GM19043 (cell line): ENCODE measurements at regions not wholly inside any gene's neighbourhood (a gene's known extent, or its start where the extent isn't known, plus 50 kb on each side); places are given as distances from the start of the nearest gene placed in this dataset.

Experiments used
- ATAC-seq: cut with Tn5 transposase; IDR thresholded peaks from one replicate; pipeline ENCODE4 v1.9.1; 2021; ENCODE audit warnings: low read depth; ENCODE audit not compliant: unreplicated experiment

GRCh38 chr6:168983925-168984324, 269.7 kb downstream of the THBS2 start:
- no peak for ATAC-seq

- ATAC-seq, result no peak
Observed at GRCh38 chr6:168981187-168981586, 272.5 kb downstream of the THBS2 start.

GRCh38 chr6:168979254-168979653, 274.4 kb downstream of the THBS2 start:
- ATAC-seq, result no peak

- ATAC-seq, result no peak
Observed at GRCh38 chr6:168972128-168972527, 281.5 kb downstream of the THBS2 start.

GRCh38 chr6:168971549-168971948, 282.1 kb downstream of the THBS2 start:
- no peak for ATAC-seq

GRCh38 chr6:168968801-168969200, 284.8 kb downstream of the THBS2 start:
- ATAC-seq, result no peak

GRCh38 chr6:168968228-168968627, 285.4 kb downstream of the THBS2 start:
- no peak for ATAC-seq

GRCh38 chr6:168967281-168967925, 286.2 kb downstream of the THBS2 start:
- no peak for ATAC-seq

GRCh38 chr6:168964138-168964835, 289.4 kb downstream of the THBS2 start:
- no peak for ATAC-seq

- no peak for ATAC-seq
Observed at GRCh38 chr6:168962886-168963285, 290.8 kb downstream of the THBS2 start.

GRCh38 chr6:168961264-168961656, 292.4 kb downstream of the THBS2 start:
- ATAC-seq, result no peak

- no peak for ATAC-seq
Observed at GRCh38 chr6:168960551-168961263, 292.9 kb downstream of the THBS2 start.

GRCh38 chr6:168959696-168960095, 293.9 kb downstream of the THBS2 start:
- ATAC-seq, result no peak

- ATAC-seq, result no peak
Observed at GRCh38 chr6:168956884-168957730, 296.5 kb downstream of the THBS2 start.

- no peak for ATAC-seq
Observed at GRCh38 chr6:168956141-168956838, 297.4 kb downstream of the THBS2 start.

GRCh38 chr6:168953461-168953860, 300.2 kb downstream of the THBS2 start:
- ATAC-seq, result no peak

- no peak for ATAC-seq
Observed at GRCh38 chr6:168951217-168951616, 302.4 kb downstream of the THBS2 start.

GRCh38 chr6:168950858-168951214, 302.8 kb downstream of the THBS2 start:
- no peak for ATAC-seq

GRCh38 chr6:168949981-168950857, 303.4 kb downstream of the THBS2 start:
- ATAC-seq, result no peak
